IPS-11a (cell line): ENCODE measurements at regions not wholly inside any gene's neighbourhood (a gene's known extent, or its start where the extent isn't known, plus 50 kb on each side); places are given as distances from the start of the nearest gene placed in this dataset.

Experiments used
- H3K4me3 ChIP-seq: one replicate; pipeline ENCODE4 v1.5.1; 2013; ENCODE audit warnings: low read depth, low read length, control low read depth

GRCh38 chr2:78561876-78562275 is 463.6 kb upstream of the REG3G start:
- H3K4me3 ChIP-seq, result no peak overlapping the region

- H3K4me3 ChIP-seq, result no peak overlapping the region
These were observed 460.8 kb upstream of the REG3G start for GRCh38 chr2:78564666-78565065.

- H3K4me3 ChIP-seq, result no peak overlapping the region
These were observed 456.6 kb upstream of the REG3G start for GRCh38 chr2:78568782-78569373.

DNA sequence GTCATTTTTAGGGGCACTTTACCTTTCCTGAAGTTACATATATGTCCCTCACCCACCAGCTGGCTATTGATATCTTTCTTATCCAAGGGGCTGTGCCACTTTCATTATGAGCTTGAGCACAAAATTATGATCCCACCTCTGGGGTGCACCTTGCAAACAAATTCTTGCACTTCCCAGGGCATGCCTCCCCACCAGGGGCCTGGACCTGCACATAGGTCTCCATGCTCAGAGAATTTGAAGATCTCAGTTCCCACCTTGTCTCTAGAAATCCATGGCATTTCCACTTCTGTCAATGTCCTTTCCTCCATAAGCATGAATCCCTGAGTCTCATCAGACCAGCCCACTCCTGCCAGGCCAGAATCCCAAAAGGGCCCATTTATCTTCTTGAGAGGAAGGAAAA is 449.1 kb upstream of the REG3G start:
- H3K4me3 ChIP-seq, result no peak overlapping the region

DNA sequence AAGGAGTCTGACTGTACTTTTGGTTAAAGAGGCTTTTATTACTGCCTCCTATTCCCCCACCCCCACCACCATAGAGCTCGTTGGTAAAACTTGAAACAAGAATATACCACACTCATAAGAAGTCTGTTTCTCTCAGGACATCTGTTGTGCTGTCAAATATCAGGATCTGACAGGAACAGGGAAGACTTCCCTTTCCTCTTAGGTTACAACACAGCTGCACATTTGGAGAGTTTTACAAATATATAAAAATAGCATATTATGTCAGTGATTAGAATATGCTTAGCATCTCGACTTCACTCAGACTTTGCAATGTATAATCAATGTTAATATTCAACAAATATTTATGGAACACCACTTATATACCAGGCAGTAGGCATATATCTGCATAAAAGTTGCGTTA is 439.6 kb upstream of the REG3G start:
- H3K4me3 ChIP-seq, result no peak overlapping the region

GRCh38 chr2:78586316-78586715 is 439.2 kb upstream of the REG3G start:
- H3K4me3 ChIP-seq, result no peak overlapping the region

DNA sequence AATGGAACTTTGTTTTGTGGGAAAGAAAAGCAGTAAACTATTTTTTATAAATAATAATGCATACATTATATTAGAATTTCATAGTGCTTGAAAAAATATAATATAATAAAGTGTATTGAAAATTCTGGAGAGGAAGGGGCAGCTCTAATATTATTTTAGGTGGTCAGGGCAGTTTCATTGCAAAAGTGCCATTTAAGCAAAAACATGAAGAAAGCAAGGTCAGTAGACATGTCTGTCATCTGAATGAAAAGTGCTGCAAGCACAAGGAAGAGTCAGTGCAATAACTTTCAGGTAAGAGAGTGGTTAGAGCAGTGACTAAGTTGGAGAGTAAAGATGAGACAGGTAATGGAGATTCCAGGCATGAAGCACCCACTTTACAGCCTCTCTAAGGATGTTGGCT is 435.6 kb upstream of the REG3G start:
- H3K4me3 ChIP-seq, result no peak overlapping the region

- no peak overlapping the region for H3K4me3 ChIP-seq
These were observed 433.0 kb upstream of the REG3G start for GRCh38 chr2:78592491-78592890.

GRCh38 chr2:78601113-78601512 is 424.4 kb upstream of the REG3G start:
- no peak overlapping the region for H3K4me3 ChIP-seq

GRCh38 chr2:78602862-78603261 is 422.6 kb upstream of the REG3G start:
- no peak overlapping the region for H3K4me3 ChIP-seq

DNA sequence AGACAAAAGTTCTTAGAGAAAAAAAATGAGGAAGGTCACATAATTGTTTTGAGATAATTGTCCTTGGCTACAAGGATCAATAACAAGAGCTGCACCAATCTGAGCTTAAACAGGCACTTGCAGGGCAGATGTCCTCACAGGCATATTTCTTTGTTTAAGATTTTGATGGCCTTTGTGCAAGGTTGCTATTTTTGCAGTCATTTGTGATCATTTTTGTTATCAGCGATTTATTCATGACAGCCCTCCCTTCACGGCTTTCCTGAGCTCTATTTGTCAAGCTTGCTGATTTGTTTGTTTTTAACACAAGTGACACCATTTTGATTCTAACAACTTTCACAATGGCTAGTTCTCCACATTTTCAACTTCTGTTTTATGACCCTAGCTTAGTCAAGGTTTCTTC is 418.6 kb upstream of the REG3G start:
- no peak overlapping the region for H3K4me3 ChIP-seq

DNA sequence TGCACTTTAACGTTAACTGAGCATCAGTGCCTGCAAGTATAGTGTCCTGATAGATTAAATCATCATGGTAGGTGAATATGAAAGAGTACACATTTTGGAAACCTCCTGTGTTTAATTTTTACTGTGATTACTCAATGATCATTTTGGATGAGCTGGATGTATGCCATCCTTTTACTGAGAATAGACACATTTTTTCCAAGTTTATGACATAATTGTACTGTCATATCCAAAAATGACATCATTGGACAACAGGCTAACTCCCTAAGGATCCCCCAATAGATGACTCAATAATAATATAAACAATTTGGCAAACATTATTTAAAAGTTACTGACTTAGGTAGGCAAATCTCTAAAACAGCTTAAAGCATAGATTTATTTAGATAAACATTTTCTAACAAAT is 410.8 kb upstream of the REG3G start:
- H3K4me3 ChIP-seq, result no peak overlapping the region

DNA sequence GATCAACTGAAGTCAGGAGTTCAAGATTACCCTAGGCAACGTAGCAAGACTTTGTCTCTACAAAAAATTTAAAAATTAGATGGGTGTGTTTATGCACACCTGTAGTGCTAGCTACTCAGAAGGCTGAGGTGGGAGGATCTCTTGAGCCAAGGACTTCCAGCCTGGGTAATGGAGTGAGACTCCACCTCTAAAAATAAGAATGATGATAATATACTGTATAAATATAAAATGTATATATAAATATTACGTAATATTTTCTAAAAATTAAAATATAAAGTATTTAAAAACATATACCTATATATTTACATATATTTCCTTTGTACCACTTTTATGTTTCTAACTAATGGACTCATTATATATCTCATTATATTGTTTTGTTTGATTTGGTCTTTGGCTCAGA is 409.5 kb upstream of the REG3G start:
- H3K4me3 ChIP-seq, result no peak overlapping the region

GRCh38 chr2:78634425-78634824 is 391.1 kb upstream of the REG3G start:
- H3K4me3 ChIP-seq, result no peak overlapping the region

DNA sequence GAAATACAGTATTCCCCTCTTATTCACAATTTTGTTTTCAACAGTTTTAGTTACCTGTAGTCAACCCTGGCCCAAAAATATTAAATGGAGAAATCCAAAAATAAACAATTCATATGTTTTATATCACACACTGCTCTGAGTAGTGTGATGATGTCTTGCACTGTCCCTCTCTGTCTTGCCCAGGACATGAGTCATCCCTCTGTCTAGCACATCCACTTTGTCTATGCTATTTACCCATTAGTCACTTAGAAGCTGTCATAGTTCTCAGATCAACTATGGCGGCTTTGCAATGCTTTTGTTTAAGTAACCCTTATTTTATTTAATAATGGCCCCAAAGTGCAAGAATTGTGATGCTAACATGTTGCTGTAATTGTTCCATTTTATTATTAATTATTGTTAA is 380.6 kb upstream of the REG3G start:
- no peak overlapping the region for H3K4me3 ChIP-seq

GRCh38 chr2:78646533-78647364 is 378.8 kb upstream of the REG3G start:
- H3K4me3 ChIP-seq, result no peak overlapping the region

DNA sequence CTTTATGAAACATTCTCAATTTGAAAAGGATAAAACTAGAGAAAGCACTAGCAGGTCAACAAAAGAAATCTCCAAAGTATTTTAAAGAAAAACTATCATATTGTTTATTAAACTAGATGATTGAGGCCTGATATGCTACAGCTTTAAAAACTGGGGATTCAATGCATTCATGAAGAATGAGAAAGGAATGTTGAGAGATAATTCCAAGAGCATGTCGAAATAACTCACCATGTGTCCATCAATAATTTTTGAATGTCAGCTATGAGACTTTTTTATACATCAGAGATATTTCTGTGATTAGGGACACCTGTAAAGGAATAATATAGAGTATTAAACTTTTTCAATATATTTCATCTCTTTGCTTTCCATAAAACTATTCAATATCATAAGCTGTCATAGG is 376.9 kb upstream of the REG3G start:
- no peak overlapping the region for H3K4me3 ChIP-seq

- no peak overlapping the region for H3K4me3 ChIP-seq
These were observed 370.6 kb upstream of the REG3G start for GRCh38 chr2:78654941-78655340.

DNA sequence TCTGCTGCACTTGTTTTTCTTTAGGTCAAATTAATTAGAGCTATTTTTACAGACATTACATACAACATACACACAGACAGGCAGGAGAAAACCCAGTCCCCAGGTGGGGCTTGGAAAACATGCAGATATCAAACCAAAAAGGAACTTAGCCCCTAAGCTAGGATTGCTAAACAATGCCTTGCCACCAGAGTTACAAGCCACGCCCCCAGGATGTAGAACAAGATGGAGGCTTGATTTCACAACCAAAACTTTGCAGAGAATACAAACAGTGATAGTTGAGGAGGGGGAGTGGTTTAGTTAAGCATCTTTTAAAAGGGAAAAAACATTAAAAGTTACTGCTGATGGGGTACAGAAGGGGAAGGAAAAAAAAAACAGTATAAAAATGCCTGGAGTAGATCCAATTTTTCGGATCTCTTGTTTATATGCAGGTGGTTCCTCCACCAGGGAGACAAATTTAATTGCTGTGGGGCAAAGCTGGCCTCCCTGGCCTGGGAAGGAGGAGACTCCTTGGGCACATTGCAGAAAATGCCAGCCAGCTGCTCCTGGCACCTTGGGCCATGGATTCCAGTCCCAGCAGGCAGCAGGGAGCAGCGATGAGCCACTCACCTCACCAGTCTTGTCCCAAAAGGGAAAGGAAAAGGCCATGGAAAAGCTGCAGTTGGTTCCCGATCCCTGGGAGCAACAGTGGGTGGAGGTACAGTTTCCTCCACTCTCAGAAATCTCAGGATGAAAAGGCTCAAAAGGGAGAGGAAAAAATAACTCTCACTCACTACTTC is 348.4 kb upstream of the REG3G start:
- H3K4me3 ChIP-seq, result no peak overlapping the region

DNA sequence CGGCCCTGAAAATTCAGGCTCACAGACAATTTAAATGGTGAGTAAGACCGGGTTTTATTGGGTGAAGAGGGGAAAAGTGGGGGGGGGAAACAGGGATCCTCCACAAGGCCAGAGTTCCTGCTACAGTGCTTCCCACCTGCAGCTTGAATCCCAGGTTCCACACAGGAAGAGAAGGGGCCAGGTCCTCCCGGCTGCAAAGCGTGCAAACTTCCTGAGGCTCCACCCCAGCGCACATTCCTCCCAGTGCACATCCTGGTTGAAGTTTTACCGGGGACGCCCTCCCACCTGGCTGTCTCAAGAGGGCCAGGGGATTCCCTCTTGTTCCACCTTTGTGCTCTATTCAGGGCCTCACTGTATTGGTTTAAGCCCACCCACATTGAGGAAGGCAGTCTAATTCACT is 347.7 kb upstream of the REG3G start:
- no peak overlapping the region for H3K4me3 ChIP-seq

DNA sequence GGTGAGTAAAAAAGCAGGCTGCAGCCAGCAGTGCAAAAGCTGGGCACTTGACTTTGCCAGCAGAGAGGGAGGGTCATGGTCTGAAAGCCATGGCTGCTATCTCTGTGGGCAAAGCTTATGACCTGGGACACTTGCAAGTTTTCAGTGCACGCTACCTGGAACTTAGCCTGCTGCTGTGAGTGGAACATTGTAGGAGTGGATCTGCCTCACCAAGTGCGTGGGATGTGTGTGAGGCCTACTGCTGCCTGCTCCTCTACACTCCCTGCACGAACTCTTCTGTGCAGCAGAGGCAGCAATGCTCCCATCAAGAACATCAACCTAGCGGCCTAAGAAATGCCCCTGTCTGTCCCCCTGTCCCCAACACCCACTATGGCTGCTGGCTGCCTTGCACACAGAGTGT is 344.1 kb upstream of the REG3G start:
- H3K4me3 ChIP-seq, result no peak overlapping the region

GRCh38 chr2:78682781-78683180 is 342.7 kb upstream of the REG3G start:
- H3K4me3 ChIP-seq, result no peak overlapping the region
